HCEC 1CT (cell line): ENCODE measurements at regions not wholly inside any gene's neighbourhood (a gene's known extent, or its start where the extent isn't known, plus 50 kb on each side); places are given as distances from the start of the nearest gene placed in this dataset.
A peak's percentile ranks its signal among the peaks of the same experiment; 100 is the strongest.

Source experiments
- DNase-seq: peaks from one replicate; pipeline ENCODE4 v3.0.0-alpha.2; 2017

GRCh38 chr2:74066491-74067203, 81.1 kb downstream of the BOLA3 start:
- DNase-seq = no peak

GRCh38 chr2:74067221-74067747, 80.4 kb downstream of the BOLA3 start:
- DNase-seq = no peak

DNA sequence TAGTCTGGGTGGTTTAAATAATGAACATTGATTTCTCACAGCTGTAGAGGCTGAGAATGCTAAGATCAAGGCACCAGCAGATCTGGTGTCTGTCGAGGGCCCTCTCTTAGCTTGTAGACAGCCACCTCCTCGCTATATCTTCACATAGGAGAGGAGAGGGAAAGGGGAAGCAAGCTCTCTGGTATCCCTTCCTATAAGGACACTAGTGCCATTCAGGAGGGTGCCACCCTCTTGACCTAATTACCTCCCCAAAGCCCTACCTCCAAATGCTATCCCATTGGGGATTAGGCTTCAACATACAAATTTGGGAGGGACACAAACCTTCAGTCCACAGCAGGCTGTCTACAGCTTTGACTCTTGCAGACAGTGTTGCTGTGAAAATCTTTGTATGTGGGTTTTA, 76.7 kb downstream of the BOLA3 start:
- DNase-seq = no peak

DNA sequence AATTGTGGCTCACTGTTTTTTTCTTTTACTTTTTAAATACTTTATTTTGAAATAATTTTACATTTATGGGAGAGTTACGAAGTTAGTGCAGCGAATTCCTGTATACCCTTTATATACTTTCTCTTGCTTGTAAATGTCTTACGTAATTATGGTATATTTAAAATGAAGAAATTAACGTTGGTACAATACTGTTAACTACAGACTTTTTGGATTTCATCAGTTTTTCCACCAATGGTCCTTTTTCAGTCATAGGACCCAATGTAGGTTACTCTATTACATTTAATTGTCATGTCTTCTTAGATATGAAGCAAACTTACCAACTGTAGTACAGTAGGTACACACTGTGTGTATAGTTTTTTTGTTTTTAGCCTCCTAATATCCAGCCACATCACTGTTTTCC, 76.3 kb downstream of the BOLA3 start:
- no peak for DNase-seq

DNA sequence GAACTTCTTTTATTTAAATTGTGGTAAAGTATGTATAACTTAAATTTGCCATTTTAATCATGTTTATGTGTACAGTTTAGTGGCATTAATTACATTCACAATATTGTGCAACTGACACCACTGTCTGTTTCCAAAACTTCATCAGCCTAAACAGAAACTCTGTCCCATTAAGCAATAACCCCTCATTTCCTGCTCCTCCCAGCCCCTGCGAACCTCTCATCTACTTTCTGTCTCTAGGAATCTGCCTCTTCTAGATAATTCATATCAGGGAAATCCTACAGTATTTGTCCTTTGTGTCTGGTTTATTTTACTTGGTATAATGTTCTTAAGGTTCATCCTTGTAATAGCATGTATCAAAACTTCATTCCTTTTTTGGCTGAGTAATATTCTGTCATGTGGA, 75.1 kb downstream of the BOLA3 start:
- DNase-seq = peak; percentile 22

- no peak for DNase-seq
Measured at GRCh38 chr2:74074487-74074886, 73.2 kb downstream of the BOLA3 start.

GRCh38 chr2:74076074-74076470, 71.6 kb downstream of the BOLA3 start:
- DNase-seq = no peak

GRCh38 chr2:74077636-74078035, 70.1 kb downstream of the BOLA3 start:
- DNase-seq = no peak

DNA sequence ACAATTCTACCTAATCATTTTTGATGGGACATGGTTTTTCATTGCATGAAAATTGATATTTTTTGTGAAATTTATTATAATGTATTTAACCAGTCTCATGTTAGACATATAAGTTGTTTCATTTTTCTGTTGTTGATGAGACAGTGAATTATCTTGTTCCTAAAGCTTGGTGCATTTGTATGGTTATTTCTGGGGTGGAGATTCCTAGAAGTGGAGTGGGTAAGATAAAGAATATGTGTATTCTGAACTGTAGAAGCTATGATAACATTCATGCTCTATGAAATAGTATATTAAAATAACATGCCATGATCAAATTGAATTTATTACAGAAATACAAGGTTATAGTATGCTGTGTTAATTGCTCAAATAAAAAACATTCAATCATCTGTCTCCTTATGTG, 69.2 kb downstream of the BOLA3 start:
- no peak for DNase-seq

DNA sequence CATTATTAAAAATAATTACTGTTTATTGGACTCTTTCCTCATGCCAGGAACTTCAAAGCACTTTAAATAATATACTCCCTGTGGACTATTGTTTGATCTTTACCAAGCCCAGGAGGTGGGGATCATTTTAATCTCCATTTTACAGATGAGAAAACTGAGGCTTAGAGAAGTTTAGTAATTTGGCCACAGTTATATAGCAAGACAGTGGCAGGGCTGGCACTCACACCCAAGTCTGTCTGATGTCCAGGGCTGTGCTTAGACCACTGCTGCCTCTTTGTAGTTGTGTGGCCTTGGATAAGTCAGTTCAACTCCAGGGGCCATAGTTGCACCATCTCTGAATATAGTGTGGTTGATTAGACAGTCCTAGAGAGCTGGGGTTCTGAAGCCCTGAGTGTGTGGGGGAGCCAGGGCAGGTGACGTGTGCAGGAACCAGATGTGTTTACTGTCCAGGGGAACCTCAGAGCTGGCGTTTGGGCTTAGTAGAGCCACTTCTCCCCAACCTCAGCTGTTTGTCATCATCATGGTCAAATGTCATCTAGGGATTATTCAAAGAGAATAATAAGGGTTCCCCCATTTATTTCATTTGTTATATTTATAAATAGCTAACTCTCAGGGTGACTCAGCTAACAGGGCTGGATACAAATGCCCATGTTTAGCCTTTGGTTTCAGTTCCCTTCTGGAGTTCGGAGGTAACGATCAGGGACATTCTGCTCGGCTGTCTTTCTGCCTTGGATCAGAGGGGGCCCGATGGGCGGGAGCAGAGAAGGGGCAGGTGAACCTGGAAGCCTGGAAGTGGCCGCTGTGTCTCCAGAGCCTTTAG, 68.0 kb downstream of the BOLA3 start:
- DNase-seq = peak; percentile 75

DNA sequence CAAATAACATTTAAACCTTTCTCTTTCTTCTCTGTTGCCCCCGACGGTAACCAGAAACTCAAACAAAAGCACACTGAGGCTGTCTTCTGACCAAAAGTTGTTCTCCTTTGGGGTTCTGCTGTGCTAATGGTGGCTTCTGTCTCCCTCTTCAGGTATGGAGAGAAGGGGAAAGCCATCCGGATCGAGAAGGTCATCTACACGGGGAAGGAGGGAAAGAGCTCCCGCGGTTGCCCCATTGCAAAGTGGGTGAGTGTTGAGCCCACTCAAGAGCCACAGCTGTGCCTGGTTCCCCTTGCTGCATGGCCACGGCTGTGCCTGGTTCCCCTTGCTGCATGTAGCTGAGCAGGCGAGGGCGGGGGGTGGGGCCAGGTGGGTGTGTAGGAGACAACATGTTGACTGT, 67.4 kb downstream of the BOLA3 start:
- DNase-seq = peak; percentile 22

DNA sequence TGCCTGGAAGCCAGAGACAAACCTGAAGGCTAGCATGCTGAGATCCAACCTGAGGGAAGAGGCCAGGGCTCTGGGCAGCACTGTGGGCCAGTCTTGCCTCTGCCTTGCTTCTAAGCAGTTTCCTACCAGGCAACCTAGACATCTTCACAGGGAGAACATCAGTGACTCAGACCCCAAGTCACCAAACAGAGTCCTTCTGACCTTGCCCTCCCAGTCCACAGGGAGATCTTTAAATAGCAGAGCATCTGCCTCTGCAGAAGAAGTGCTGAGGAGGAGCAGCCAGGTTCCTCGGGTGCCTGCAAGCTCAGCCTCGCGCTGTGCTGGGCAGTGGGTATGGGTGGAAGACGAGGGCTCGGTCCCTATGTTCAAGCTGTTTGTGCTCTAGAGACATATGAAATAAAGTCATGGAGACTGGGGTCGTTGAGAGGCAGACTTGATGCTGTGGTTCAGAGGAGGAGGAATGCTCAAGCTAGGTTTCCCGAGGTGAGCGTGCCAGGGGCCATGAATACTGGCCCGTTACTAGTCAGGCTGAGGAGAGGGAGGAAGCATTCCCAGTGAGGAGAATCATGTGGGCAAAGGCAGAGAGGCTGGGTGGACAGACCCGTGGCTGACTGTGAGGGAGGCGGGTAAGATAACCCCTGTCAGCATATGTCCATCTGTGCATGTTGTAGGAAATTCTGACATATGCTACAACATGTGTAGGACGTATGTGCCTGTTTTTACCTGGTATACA, 66.5 kb downstream of the BOLA3 start:
- DNase-seq = peak; percentile 6

DNA sequence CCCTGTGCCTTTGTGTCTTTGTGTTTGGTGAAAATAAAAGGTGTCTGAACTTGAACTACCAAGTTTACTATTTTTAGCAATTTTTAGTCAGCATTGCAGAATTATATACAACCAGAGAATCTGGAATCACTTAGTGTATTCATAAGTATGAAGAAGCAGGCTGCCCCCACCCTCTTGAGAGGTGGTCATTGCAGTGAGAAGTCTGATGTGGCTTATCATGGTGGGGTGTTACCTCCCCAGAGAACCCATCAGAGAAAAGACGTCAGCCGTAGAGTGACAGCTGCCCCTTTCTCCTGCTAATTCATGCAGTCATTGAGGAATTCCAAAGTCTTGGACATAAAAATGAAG, 66.0 kb downstream of the BOLA3 start:
- no peak for DNase-seq

GRCh38 chr2:74083750-74084149, 64.0 kb downstream of the BOLA3 start:
- no peak for DNase-seq
